ENCODE measurements at regions not wholly inside any gene's neighbourhood (a gene's known extent, or its start where the extent isn't known, plus 50 kb on each side); places are given as distances from the start of the nearest gene placed in this dataset.

DNA sequence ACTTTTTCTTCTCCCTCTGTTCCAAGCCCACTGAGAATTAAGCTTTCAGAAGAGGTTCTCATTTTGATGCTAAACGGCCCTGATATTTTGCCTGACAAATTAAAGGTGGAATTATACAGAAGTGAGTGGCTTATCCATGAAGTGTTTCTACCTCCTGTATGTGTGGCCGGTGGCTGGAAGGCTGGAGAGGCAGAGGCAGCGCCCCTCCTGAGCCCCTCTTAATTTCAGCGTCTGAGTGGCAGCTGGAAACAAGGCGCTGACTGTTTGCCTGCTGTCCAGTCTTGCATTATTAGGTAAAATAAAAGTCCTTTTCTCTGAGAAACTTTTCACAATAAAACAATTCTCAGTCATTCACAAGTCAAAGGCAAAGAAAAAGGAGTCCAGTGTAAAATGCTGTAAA lies 685.7 kb downstream of the MCTP2 start (continued):
- TF ChIP-seq ZNF462 (CRISPR knock-in tag; IDR thresholded peaks at IDR 0.05), result no peak
- no peak for TF ChIP-seq STAT1 (IDR thresholded peaks at IDR 0.05; ENCODE audit: unreplicated experiment)
- TF ChIP-seq, protein P1, sequence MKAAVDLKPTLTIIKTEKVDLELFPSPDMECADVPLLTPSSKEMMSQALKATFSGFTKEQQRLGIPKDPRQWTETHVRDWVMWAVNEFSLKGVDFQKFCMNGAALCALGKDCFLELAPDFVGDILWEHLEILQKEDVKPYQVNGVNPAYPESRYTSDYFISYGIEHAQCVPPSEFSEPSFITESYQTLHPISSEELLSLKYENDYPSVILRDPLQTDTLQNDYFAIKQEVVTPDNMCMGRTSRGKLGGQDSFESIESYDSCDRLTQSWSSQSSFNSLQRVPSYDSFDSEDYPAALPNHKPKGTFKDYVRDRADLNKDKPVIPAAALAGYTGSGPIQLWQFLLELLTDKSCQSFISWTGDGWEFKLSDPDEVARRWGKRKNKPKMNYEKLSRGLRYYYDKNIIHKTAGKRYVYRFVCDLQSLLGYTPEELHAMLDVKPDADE (IDR thresholded peaks at IDR 0.05), result no peak
- no peak for TF ChIP-seq CREB1 (CRISPR knock-in tag; IDR thresholded peaks at IDR 0.05; ENCODE audit: low read depth)
- no peak for TF ChIP-seq POLR2AphosphoS5 (IDR thresholded peaks at IDR 0.05; ENCODE audit: low read depth)

DNA sequence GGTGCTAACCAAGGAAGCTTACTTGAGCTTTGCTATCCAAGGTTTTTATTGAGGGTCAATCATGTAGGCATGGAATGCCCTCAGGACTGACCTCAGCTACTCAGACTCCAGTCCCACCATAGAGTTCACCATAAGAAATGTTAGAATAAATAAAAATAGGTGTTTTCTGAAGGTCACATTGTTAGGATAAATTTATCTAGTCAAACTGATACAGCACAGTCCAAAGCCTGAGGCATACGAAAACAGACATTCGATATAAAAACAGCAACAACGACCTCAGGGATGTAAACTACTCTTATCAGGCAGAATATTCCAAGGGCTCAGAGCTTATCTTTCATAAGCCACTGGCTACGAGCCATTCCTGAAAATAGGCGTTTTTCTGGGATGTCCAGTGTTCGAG lies 690.6 kb downstream of the MCTP2 start:
- ATAC-seq, result no peak
- no peaks in the 10 kb centered on the region for H3K36me3 Mint-ChIP-seq (ENCODE audit: low read depth)
- TF ChIP-seq, protein P2, sequence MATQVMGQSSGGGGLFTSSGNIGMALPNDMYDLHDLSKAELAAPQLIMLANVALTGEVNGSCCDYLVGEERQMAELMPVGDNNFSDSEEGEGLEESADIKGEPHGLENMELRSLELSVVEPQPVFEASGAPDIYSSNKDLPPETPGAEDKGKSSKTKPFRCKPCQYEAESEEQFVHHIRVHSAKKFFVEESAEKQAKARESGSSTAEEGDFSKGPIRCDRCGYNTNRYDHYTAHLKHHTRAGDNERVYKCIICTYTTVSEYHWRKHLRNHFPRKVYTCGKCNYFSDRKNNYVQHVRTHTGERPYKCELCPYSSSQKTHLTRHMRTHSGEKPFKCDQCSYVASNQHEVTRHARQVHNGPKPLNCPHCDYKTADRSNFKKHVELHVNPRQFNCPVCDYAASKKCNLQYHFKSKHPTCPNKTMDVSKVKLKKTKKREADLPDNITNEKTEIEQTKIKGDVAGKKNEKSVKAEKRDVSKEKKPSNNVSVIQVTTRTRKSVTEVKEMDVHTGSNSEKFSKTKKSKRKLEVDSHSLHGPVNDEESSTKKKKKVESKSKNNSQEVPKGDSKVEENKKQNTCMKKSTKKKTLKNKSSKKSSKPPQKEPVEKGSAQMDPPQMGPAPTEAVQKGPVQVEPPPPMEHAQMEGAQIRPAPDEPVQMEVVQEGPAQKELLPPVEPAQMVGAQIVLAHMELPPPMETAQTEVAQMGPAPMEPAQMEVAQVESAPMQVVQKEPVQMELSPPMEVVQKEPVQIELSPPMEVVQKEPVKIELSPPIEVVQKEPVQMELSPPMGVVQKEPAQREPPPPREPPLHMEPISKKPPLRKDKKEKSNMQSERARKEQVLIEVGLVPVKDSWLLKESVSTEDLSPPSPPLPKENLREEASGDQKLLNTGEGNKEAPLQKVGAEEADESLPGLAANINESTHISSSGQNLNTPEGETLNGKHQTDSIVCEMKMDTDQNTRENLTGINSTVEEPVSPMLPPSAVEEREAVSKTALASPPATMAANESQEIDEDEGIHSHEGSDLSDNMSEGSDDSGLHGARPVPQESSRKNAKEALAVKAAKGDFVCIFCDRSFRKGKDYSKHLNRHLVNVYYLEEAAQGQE (IDR thresholded peaks at IDR 0.05; ENCODE audit: unreplicated experiment), result no peak
- TF ChIP-seq CREB1 (CRISPR knock-in tag; IDR thresholded peaks at IDR 0.05; ENCODE audit: low read depth) (no peak), EZH2 (IDR thresholded peaks at IDR 0.05; ENCODE audit: low read depth, unreplicated experiment) (no peak), NANOG (IDR thresholded peaks at IDR 0.05; ENCODE audit: borderline replicate concordance) (no peak)
- TF ChIP-seq, protein P3, sequence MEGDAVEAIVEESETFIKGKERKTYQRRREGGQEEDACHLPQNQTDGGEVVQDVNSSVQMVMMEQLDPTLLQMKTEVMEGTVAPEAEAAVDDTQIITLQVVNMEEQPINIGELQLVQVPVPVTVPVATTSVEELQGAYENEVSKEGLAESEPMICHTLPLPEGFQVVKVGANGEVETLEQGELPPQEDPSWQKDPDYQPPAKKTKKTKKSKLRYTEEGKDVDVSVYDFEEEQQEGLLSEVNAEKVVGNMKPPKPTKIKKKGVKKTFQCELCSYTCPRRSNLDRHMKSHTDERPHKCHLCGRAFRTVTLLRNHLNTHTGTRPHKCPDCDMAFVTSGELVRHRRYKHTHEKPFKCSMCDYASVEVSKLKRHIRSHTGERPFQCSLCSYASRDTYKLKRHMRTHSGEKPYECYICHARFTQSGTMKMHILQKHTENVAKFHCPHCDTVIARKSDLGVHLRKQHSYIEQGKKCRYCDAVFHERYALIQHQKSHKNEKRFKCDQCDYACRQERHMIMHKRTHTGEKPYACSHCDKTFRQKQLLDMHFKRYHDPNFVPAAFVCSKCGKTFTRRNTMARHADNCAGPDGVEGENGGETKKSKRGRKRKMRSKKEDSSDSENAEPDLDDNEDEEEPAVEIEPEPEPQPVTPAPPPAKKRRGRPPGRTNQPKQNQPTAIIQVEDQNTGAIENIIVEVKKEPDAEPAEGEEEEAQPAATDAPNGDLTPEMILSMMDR (conservative IDR thresholded peaks at IDR 0.05; ENCODE audit: low read depth in 2 of 2), result no peak
- TF ChIP-seq, protein P1 (IDR thresholded peaks at IDR 0.05), result no peak

More for the DNA sequence above, 690.6 kb downstream of the MCTP2 start:
- Mint-ChIP-seq H3K4me3 (no peak overlapping the region), H3K9me3 (no peaks in the 10 kb centered on the region), H3K27ac (no peak overlapping the region), H3K4me1 (no peaks in the 10 kb centered on the region), H3K27me3 (ENCODE audit: insufficient read depth, low read depth, poor library complexity) (no peaks in the 10 kb centered on the region)
- H4K20me1 ChIP-seq (replicated peaks; ENCODE audit: insufficient read depth), result no peaks in the 10 kb centered on the region
- no peaks in the 10 kb centered on the region for H3K4me1 ChIP-seq (ENCODE audit: insufficient read depth)
- H3K36me3 ChIP-seq (ENCODE audit: insufficient read depth), result no peaks in the 10 kb centered on the region
- H3K79me2 ChIP-seq (replicated peaks; ENCODE audit: insufficient read depth), result no peaks in the 10 kb centered on the region
- no peak overlapping the region for H3K4me2 ChIP-seq
- no peaks in the 10 kb centered on the region for H3K9me2 ChIP-seq (ENCODE audit: insufficient read depth)
- DNase-seq (ENCODE audit: low spot score), result no peak
- no peak overlapping the region for H3K4me3 ChIP-seq
- H2AFZ ChIP-seq, result no peak overlapping the region
- H3F3A ChIP-seq (replicated peaks; ENCODE audit: low read depth), result no peaks in the 10 kb centered on the region
- H3K27ac ChIP-seq (ENCODE audit: low read depth), result no peak overlapping the region
- no peaks in the 10 kb centered on the region for H3K27me3 ChIP-seq (ENCODE audit: insufficient read depth)
